T-cell (primary cell): ENCODE measurements at regions not wholly inside any gene's neighbourhood (a gene's known extent, or its start where the extent isn't known, plus 50 kb on each side); places are given as distances from the start of the nearest gene placed in this dataset.

ENCODE experiments used
- ATAC-seq, 4 experiments: fragments of 200-7000 bp in 3 of 4; fragments of 150-1000 bp in 1 of 4; cut with Tn5 transposase; replicated peaks in 1 of 4; 1 replicate in 3 of 4; 2 replicates in 1 of 4; pipeline ENCODE4 v1.10.0; 2021; ENCODE audit warnings: moderate library complexity in 3 of 4, mild to moderate bottlenecking in 2 of 4, moderate number of reproducible peaks in 1 of 4
- CTCF ChIA-PET, 2 donors: fragments of 300-600 bp; sonication (Branson Sonifier 250); formaldehyde crosslinking; loops; one replicate each; lab custom pipeline; 2022; ENCODE audit warnings: antibody characterized with exemption in 2 of 2; lab: Charles Lee
- POLR2A ChIA-PET, 2 donors: fragments of 300-600 bp; sonication (Branson Sonifier 250); formaldehyde crosslinking; loops; one replicate each; lab custom pipeline; 2022; ENCODE audit warnings: antibody characterized with exemption in 2 of 2; lab: Charles Lee
- DNase-seq, 35 experiments: peaks; one replicate each; pipeline versions ENCODE4 v3.0.0 to v3.0.0-alpha.2; 2013 to 2023
- H3K27ac ChIP-seq: one replicate; pipeline ENCODE4 v1.5.1; 2013; ENCODE audit warnings: low read length
- H3K27me3 ChIP-seq, 2 experiments: replicated peaks in 1 of 2; 1 replicate in 1 of 2; 2 replicates in 1 of 2; pipeline versions ENCODE4 v1.6.1 to v1.7.0; 2013; ENCODE audit warnings: low read length in 1 of 2, mixed read lengths in 1 of 2; ENCODE audit not compliant: control insufficient read depth in 2 of 2, insufficient read depth in 2 of 2; ENCODE audit errors: extremely low read depth in 1 of 2
- H3K36me3 ChIP-seq, 2 donors: 1 replicate in 1 of 2; 2 replicates in 1 of 2; pipeline versions ENCODE4 v1.6.1 to v1.7.0; 2013; ENCODE audit warnings: low read length in 1 of 2; ENCODE audit not compliant: control insufficient read depth in 2 of 2, insufficient read depth in 1 of 2; ENCODE audit errors: extremely low read depth in 1 of 2
- H3K4me1 ChIP-seq, 2 experiments: 1 replicate in 1 of 2; 2 replicates in 1 of 2; pipeline versions ENCODE4 v1.6.1 to v1.7.0; 2013; ENCODE audit warnings: low read length in 2 of 2, mixed read lengths in 1 of 2; ENCODE audit not compliant: insufficient read depth in 2 of 2, control insufficient read depth in 1 of 2; ENCODE audit errors: extremely low read depth in 1 of 2
- H3K4me3 ChIP-seq, 2 donors: 1 replicate in 1 of 2; 2 replicates in 1 of 2; pipeline versions ENCODE4 v1.5.1 to v1.7.0; 2013; ENCODE audit warnings: mild to moderate bottlenecking in 2 of 2, low read length in 1 of 2, moderate library complexity in 1 of 2; ENCODE audit not compliant: control insufficient read depth in 1 of 2; ENCODE audit errors: extremely low read depth in 1 of 2
- H3K9me3 ChIP-seq: 2 replicates; pipeline ENCODE4 v1.7.0; 2013
- H3K27ac Mint-ChIP-seq, 2 donors: one replicate each; pipeline ENCODE4 v1.8.0; 2020 to 2021; ENCODE audit warnings: mild to moderate bottlenecking in 2 of 2, mixed read lengths in 2 of 2
- H3K27me3 Mint-ChIP-seq, 2 donors: one replicate each; pipeline ENCODE4 v1.8.0; 2021 to 2022; ENCODE audit warnings: mixed read lengths in 2 of 2
- H3K36me3 Mint-ChIP-seq: one replicate; pipeline ENCODE4 v1.8.0; 2021; ENCODE audit warnings: mixed read lengths
- H3K4me1 Mint-ChIP-seq, 3 donors: one replicate each; pipeline ENCODE4 v1.8.0; 2020 to 2022; ENCODE audit warnings: mixed read lengths in 3 of 3, mild to moderate bottlenecking in 1 of 3
- H3K4me3 Mint-ChIP-seq, 3 donors: one replicate each; pipeline ENCODE4 v1.8.0; 2020 to 2022; ENCODE audit warnings: mild to moderate bottlenecking in 3 of 3, mixed read lengths in 3 of 3, moderate library complexity in 3 of 3
- H3K9me3 Mint-ChIP-seq, 3 donors: one replicate each; pipeline ENCODE4 v1.8.0; 2020 to 2022; ENCODE audit warnings: mixed read lengths in 3 of 3
- WGBS: methylation state at CpG from one replicate; pipeline ENCODE4 v1.1.5; 2013; ENCODE audit warnings: missing lambda C conversion rate; ENCODE audit not compliant: insufficient coverage; 5-methylcytosine and 5-hydroxymethylcytosine counted together

GRCh38 chr1:214900590-214900989, 181.9 kb upstream of the KCNK2 start:
- no peak overlapping the region for H3K27ac ChIP-seq
- DNase-seq (no peak), ATAC-seq (no peak)
- peaks cover 0 to 3% of the 10 kb centered on the region in 2 donors for H3K27me3 Mint-ChIP-seq
- ChIA-PET POLR2A (no interaction called here), CTCF (no interaction called here)
- no peaks in the 10 kb centered on the region for H3K9me3 Mint-ChIP-seq
- no CpG with 5 or more reads among the region's 4 CpGs for WGBS
- no peak overlapping the region for H3K4me3 Mint-ChIP-seq
- no peaks in the 10 kb centered on the region for H3K4me1 Mint-ChIP-seq
- no peaks in the 10 kb centered on the region for H3K36me3 Mint-ChIP-seq
- no peak overlapping the region for H3K27ac Mint-ChIP-seq
- H3K4me3 ChIP-seq, result no peak overlapping the region
- no peaks in the 10 kb centered on the region for H3K4me1 ChIP-seq
- H3K9me3 ChIP-seq, result no peaks in the 10 kb centered on the region
- H3K27me3 ChIP-seq, result no peaks in the 10 kb centered on the region
- H3K36me3 ChIP-seq, result no peaks in the 10 kb centered on the region

- Mint-ChIP-seq H3K4me1 (no peaks in the 10 kb centered on the region), H3K4me3 (no peak overlapping the region), H3K9me3 (no peaks in the 10 kb centered on the region), H3K36me3 (no peaks in the 10 kb centered on the region), H3K27me3 (peaks cover 0 to 3% of the 10 kb centered on the region in 2 donors), H3K27ac (no peak overlapping the region)
- Histone ChIP-seq H3K27ac (no peak overlapping the region), H3K9me3 (no peaks in the 10 kb centered on the region), H3K4me3 (no peak overlapping the region), H3K4me1 (no peaks in the 10 kb centered on the region), H3K27me3 (no peaks in the 10 kb centered on the region), H3K36me3 (no peaks in the 10 kb centered on the region)
- no peak for DNase-seq
- no CpG with 5 or more reads among the region's 2 CpGs for WGBS
- no peak for ATAC-seq
- POLR2A ChIA-PET, result interaction anchor here in 1 of 2 donors (1.0 kb wide), 1 partner anchor 15 kb away, joined by 3 read pairs; no protein-coding TSS in a partner anchor
- CTCF ChIA-PET, result no interaction called here
Observed at GRCh38 chr1:214901718-214902117, 180.8 kb upstream of the KCNK2 start.

DNA sequence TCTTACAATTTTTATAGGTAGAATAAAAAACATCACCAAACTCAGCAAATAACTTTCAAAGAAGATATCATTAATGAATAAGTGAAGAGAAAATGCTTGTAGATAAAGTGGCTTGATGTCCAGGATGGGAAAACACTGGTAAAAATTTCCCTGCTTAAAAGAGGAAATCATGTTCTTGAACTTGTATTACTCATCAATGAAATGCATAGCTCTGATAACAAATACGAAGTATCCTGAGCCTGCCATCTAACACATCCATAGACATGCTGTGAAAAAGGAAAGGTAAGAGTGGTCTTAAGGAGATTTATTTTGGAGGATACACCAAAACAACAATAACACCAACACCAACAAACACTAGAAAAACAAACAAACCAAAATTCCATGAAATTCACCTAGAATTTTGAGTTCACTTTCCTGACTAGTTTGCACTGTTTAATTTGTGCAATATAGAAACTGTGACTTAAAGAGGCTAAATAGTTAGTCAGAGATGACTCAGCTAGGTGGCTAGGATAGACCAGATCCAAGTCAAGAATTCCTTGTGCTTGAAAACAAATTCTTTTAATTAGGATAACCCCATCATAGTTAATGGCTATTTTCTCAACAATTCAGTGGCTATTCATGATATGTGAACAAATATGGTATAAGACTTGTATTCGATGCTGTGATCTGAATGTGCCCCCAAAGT, 179.8 kb upstream of the KCNK2 start:
- Histone ChIP-seq H3K36me3 (no peaks in the 10 kb centered on the region), H3K27me3 (no peaks in the 10 kb centered on the region), H3K4me3 (no peak overlapping the region), H3K27ac (no peak overlapping the region), H3K4me1 (no peaks in the 10 kb centered on the region), H3K9me3 (no peaks in the 10 kb centered on the region)
- Mint-ChIP-seq H3K27ac (no peak overlapping the region), H3K27me3 (peaks cover 0 to 3% of the 10 kb centered on the region in 2 donors), H3K4me3 (no peak overlapping the region), H3K4me1 (no peaks in the 10 kb centered on the region), H3K9me3 (no peaks in the 10 kb centered on the region), H3K36me3 (no peaks in the 10 kb centered on the region)
- ChIA-PET CTCF (no interaction called here), POLR2A (no interaction called here)
- WGBS, result 60% methylated on average over 1 of the region's 2 CpGs
- no peak for ATAC-seq
- no peak for DNase-seq

GRCh38 chr1:214912127-214912526, 170.4 kb upstream of the KCNK2 start:
- CTCF ChIA-PET, result no interaction called here
- H3K27me3 ChIP-seq, result peaks cover 0 to 3% of the 10 kb centered on the region in 2 experiments
- H3K36me3 Mint-ChIP-seq, result no peaks in the 10 kb centered on the region

DNA sequence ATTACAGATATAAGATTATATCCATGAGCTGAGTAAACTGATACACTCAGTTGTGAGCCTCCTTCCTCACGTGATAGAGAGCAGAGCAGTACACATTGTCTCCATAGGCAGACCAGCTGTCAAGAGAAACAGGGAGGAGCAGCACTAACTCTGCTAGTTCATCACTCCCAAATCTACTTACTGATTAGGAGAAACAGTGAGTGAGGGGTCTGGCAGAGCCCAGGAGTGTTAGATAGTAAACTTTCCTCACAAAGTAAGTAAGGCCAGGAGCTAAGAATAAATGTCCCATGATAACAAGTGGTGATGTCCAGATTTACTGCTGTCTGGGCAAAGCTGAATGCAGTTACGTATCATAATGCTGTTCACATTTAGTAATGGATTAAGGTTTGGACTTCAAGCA, 168.6 kb upstream of the KCNK2 start:
- no CpG with 5 or more reads among the region's 2 CpGs for WGBS
- ATAC-seq (no peak), DNase-seq (no peak)
- CTCF ChIA-PET, result no interaction called here
- POLR2A ChIA-PET, result interaction anchor here in 1 of 2 donors (0.6 kb wide), 1 partner anchor 19 kb away, joined by 3 read pairs; no protein-coding TSS in a partner anchor
- no peak overlapping the region for H3K27ac Mint-ChIP-seq
- Histone ChIP-seq H3K9me3 (no peaks in the 10 kb centered on the region), H3K27me3 (peaks cover 0 to 3% of the 10 kb centered on the region in 2 experiments), H3K4me1 (no peaks in the 10 kb centered on the region), H3K4me3 (no peak overlapping the region), H3K36me3 (no peaks in the 10 kb centered on the region), H3K27ac (no peak overlapping the region)
- H3K4me1 Mint-ChIP-seq, result no peaks in the 10 kb centered on the region
- H3K9me3 Mint-ChIP-seq, result no peaks in the 10 kb centered on the region
- H3K36me3 Mint-ChIP-seq, result no peaks in the 10 kb centered on the region
- H3K27me3 Mint-ChIP-seq, result peaks cover 1 to 4% of the 10 kb centered on the region in 2 donors
- H3K4me3 Mint-ChIP-seq, result no peak overlapping the region

More at GRCh38 chr1:214912127-214912526, 170.4 kb upstream of the KCNK2 start:
- Mint-ChIP-seq H3K4me3 (no peak overlapping the region), H3K27me3 (peaks cover 1 to 4% of the 10 kb centered on the region in 2 donors), H3K9me3 (no peaks in the 10 kb centered on the region), H3K27ac (no peak overlapping the region), H3K4me1 (no peaks in the 10 kb centered on the region)
- Histone ChIP-seq H3K4me1 (no peaks in the 10 kb centered on the region), H3K9me3 (no peaks in the 10 kb centered on the region), H3K4me3 (no peak overlapping the region), H3K36me3 (no peaks in the 10 kb centered on the region), H3K27ac (no peak overlapping the region)
- POLR2A ChIA-PET, result no interaction called here
- ATAC-seq (no peak), DNase-seq (no peak)
- 96% methylated on average over 5 of the region's 8 CpGs for WGBS

GRCh38 chr1:214917081-214917635, 165.4 kb upstream of the KCNK2 start:
- ChIA-PET CTCF (interaction anchor here in 1 of 2 donors (0.6 kb wide), 1 partner anchor 23 kb away, joined by 3 read pairs; no protein-coding TSS in a partner anchor), POLR2A (no interaction called here)
- Histone ChIP-seq H3K4me3 (no peak overlapping the region), H3K4me1 (no peaks in the 10 kb centered on the region), H3K27ac (no peak overlapping the region), H3K36me3 (no peaks in the 10 kb centered on the region), H3K9me3 (no peaks in the 10 kb centered on the region), H3K27me3 (peaks cover 0 to 1% of the 10 kb centered on the region in 2 experiments)
- WGBS, result 78% methylated on average over 10 of the region's 31 CpGs
- Mint-ChIP-seq H3K4me1 (no peaks in the 10 kb centered on the region), H3K27ac (no peak overlapping the region), H3K4me3 (no peak overlapping the region), H3K9me3 (no peaks in the 10 kb centered on the region), H3K36me3 (no peaks in the 10 kb centered on the region), H3K27me3 (peaks cover 0 to 4% of the 10 kb centered on the region in 2 donors)
- DNase-seq, result no peak
- no peak for ATAC-seq
